GM21723 (cell line): ENCODE measurements at regions not wholly inside any gene's neighbourhood (a gene's known extent, or its start where the extent isn't known, plus 50 kb on each side); places are given as distances from the start of the nearest gene placed in this dataset.

Experiments used
- ATAC-seq: cut with Tn5 transposase; IDR thresholded peaks from one replicate; pipeline ENCODE4 v1.9.1; 2021; ENCODE audit warnings: mild to moderate bottlenecking, moderate library complexity; ENCODE audit not compliant: unreplicated experiment

DNA sequence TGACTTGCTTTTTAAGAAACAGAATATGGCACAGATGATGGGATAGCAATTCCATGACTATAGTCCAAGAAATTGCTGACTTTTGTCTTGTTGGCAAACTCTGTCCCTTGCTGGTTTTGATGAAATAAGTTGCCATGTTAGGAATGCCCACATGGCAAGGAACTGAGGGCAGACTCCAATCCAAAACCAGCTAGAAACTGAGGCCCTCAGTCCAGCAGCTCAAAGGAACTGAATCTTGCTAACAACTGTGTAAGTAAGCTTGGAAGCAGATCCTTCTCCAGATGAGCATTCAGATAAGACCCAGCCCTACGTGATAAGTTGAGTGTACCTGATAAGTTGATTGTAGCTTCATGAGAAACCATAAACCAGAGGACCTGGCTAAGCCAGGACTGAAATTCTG, 64.3 kb upstream of the BMPER start:
- ATAC-seq: no peak

DNA sequence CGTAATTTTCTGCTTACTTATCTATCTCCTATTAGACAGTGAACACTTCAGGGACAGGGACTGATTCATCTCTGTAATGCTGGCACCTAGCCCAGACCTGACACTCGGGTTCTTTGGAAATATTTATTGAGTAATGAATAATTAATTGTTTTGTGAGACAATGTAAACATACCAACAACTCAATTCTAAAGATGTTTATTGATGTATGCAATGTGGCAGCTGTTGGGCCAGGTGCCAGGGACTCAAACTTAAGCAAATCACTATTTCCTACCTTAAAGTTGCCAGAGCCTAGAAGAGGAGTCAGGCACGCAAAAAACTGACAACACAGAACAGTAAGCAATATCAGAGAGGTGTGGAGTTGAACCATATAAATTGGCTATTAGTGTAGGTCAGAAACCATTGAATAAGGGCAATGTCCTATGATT, 63.6 kb upstream of the BMPER start:
- no peak for ATAC-seq

DNA sequence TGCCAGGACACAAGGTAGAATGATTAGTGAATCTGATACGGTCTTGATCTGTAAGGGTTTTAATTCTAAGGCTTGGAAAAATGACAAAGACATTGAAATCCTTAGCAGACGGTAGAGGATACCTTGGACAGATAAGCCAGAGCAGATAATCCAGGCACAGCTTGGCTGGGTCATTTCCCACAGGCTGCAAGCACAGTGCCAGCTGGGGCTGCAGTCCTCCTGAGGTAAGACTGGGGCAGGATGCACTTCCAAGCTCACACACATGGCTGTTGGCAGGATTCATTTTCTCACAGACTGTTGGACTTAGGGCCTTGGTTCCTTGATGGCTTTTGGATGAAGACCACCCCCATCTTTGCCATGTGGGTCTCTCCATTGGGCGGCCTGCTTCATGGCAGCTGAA, 63.2 kb upstream of the BMPER start:
- no peak for ATAC-seq

DNA sequence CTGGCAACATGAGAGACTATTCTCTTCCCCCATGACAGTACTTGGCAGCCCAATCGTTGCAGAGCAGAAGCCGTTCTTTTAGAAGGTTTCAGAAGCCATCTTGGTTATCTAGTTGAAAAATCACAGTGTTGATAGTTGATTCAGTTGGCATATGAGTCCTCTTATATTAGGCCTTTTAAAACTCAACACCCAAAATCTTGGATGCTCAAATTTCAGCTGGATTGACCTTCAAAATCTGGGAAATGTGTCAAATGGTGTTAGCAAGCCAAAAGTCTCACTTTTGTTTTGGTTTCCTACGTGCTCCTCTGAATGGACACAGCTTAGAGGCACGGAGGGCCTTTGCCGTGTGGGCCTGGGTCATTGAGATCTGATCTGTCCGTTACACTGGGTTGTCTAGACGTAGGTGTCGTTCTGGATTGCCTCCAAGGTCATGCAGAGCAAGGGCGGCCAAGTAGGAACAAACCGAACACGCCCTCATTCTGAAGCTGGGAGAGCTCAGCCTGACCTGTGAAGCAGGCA, 59.3 kb upstream of the BMPER start:
- ATAC-seq: no peak

DNA sequence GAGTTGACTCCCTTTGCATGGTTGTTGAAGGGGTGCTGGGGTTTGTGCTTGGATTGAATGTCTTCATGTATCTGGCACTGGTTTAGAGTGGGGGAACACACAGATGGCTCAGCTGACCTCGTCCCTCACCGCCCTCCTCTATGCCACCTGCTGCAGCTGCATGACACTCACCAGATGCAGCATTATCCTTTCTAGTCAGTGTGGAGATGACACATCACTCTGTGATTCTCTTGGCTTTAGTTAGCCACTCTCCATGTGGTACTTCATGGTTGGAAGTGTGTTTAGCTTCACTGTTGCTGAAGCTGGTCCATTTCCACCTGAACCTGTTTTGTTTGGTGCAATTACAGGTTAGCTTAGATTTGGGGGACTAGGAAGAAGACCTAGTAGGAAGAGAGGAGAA, 56.3 kb upstream of the BMPER start:
- no peak for ATAC-seq

DNA sequence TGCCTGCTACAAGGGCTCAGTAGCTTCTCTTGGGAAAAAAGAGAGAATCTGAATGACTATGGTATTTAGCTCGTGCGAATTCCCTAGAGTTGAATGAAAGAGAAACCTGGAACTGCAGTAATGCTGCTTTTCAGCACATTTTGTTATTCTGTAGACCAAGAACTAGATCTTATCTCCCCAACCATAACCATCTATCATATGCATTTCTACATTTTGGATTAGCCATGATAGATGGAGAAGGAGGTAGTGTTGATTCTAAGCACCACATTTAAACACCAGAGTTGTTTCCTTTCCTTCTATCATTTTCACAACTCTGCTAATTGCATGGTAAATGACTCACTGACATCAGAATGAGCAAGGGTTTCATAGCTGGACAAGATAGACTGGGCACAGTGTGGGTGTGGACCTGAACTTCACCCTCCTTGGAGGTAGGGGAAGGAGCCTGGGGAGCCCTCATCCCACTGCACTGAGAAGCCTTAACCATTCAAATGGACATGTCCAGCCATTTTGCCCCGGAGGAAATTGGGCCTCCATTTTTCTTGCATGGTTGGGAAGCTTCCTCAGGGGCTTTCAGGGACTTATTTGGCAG, 55.3 kb upstream of the BMPER start:
- no peak for ATAC-seq

DNA sequence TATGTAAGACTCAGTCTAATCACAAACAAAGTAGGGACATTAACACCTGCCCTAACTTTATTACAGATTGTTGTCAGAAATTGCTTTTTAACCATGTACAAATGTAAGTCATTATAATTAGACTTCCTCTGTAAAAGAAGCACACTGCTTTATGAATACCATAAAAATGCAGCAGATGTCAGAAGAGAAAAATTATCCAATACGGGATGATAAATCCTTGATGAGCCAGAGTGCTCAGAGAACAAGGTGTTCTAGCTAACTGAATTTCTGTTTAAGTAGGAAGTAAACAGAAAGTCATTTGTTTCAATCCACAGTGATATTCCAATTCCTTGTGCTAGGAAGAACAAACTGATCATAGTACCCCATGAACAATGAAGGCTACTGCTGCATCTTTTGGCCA, 54.6 kb upstream of the BMPER start:
- no peak for ATAC-seq

DNA sequence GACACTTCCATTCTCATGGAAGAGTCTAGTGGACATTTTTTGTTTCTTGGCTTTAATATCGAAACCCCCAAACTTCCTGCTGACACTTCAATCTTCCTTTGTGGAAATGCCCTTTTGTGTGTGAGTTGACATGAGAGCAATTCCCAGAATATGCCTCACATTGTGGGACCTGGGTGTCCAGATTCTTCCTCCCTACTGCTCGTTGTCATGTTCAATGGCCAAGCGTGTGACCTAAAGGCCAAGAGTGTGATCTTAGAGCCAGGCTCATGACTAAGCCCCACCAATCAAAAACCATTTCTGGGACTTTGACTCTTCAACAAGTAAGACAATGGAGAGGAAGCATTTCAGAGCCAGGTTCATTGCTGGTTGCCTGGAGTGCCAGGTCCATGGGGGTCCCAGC, 52.5 kb upstream of the BMPER start:
- ATAC-seq: no peak

DNA sequence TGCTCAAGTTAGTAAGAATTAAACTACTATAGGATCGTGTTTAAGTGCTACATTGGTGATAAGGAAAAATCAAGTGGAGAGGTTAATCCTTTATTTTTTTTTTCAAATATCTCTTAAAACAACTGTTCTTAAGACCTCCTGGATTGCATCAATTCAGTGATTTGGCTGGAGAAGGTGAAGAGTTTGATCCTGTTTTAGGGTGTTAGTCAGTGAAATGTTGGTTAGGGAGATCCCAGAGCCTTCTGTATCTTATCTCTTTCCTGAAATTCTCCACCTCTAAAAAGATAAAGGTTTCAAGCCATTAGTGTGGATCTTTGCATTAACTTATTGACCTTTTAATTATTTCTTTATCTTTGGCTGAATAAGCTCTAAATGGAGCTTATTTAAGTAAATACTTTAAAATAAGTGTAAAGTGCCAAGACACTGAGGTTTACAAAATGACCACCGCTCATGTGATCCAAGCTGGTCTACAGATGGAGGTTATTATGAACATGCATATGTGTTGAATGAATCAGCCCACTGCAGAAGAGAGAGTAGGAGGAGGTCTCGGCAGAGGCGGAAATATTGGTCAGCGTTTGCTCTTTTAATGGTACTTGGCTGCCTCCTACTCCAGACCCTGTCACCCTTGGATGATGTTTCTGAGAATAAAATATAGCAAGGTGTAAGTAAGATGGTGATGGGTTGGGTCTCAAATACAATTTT, 51.8 kb upstream of the BMPER start:
- no peak for ATAC-seq

DNA sequence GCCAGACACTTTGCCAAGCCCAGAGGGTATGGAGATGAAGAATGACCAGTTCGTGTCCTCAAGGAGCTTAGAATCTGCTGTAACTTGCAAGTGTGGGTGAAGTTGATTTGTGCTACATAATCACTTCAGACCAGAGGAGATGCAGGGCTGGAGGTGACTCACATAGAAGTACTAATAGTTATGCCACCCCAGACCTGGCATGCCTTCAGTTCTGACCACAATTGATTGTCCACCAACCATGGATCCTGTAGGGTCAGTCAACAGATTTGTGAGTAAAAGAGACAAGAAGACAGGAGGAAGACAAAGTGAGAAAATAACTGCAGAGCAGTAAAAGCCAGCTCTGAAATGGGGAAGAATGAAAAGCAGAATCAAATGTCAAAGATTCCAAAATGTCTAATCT, 51.2 kb upstream of the BMPER start:
- ATAC-seq: no peak

DNA sequence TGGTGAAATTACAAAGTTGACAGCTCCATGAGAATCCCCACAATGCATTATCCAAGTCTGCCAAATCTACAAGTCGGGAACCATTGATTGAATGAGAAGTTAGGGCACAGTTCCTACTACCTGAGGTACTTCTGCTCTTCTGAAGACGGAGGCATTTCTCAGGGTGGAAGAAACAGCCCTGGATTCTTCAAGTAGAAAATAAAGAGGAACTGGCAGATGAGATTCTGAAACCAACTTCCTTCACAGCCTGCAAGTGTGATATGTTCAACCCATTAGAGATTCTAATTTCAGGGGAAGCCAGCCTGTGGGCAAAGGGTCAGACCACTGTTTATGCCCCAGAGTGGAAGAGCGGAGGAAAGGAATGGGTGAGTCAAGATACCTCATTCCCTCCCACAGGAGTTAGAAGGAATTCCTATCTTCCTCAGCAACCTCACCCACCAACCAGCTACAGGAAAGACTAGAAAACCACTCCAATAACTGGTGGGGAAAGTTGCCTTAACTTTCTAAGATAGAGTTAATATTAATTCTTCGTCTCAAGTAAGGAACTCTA, 50.5 kb upstream of the BMPER start:
- no peak for ATAC-seq
